ENCODE measurements at regions not wholly inside any gene's neighbourhood (a gene's known extent, or its start where the extent isn't known, plus 50 kb on each side); places are given as distances from the start of the nearest gene placed in this dataset.

DNA sequence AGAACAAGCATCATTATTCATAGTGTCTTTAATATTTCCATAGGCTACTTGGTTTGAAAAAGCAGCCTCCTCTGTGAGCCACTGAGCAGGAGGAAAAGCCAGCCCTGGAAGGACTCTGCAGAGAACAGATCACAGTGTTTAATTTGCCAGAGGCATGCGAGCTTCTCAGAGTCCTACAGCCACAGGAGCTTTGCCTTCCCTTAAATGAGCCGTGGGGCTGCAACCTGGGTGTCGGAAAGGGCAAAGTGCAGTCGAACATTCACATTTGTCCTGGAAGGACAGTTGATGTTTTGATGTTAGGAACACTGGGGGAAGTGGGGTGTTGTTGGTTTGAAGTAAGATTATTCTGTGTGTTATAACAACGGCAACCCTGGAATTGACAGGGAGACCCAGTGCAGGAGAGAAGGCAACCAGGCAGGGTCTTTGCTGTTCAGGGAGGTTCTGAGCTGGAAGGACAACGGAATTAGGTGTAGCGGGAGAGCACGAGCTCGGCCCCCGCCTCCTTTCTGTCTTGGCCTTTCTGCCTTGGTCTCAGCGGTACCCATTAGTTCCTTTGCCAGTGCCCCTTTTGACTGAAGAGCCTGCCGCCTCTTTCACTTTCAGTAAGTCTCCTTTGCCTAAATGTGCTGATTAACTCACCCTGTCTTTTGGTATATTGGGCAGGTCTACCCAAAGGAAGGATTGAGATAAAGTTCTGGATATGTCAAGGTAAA is 192.3 kb upstream of the PITRM1 start:
- DNase-seq (ENCODE audit: extremely low read depth, low read depth): no peak

GRCh38 chr10:3363311-3364045 is 190.9 kb upstream of the PITRM1 start:
- DNase-seq (ENCODE audit: extremely low read depth, low read depth): no peak

GRCh38 chr10:3362394-3362793 is 189.8 kb upstream of the PITRM1 start:
- DNase-seq (ENCODE audit: extremely low read depth, low read depth): no peak

DNA sequence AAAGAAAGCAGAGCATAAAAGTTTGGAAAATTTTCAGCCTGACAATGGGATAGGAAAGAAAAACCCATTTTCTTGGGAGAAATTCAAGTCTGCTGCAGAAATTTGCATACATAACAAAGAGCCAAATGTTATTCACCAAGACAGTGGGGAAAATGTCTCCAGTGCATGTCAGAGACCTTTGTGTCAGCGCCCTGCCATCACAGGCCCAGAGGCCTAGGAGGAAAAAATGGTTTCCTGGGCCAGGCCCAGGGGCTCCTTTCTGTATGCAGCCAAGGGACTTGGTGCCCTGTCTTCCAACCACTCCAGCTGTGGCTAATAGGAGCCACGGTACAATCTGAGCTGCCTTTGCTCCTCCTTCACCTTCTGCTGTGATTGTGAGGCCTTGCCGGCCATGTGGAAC is 189.1 kb upstream of the PITRM1 start:
- no peak for DNase-seq (ENCODE audit: extremely low read depth, low read depth)

GRCh38 chr10:3357737-3358136 is 185.2 kb upstream of the PITRM1 start:
- no peak for DNase-seq (ENCODE audit: extremely low read depth, low read depth)

DNA sequence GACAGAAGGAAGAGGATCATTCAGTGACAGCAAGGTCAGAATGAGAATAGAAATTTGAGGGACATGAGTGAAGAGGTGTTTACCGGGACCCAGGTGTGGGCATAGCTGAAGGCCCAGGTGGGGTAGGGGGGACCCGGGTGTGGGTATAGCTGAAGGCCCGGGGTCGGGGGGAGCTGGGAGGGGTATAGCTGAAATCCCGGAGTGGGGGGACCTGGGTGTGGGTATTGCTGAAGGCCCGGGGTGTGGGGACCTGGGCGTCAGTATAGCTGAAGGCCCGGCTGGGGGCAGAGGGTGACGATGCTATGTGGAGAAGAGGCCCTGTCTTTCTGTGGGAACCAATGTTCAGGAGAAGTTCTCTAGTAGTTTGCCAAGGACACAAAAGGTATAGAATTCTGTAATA is 183.0 kb upstream of the PITRM1 start:
- no peak for DNase-seq (ENCODE audit: extremely low read depth, low read depth)

DNA sequence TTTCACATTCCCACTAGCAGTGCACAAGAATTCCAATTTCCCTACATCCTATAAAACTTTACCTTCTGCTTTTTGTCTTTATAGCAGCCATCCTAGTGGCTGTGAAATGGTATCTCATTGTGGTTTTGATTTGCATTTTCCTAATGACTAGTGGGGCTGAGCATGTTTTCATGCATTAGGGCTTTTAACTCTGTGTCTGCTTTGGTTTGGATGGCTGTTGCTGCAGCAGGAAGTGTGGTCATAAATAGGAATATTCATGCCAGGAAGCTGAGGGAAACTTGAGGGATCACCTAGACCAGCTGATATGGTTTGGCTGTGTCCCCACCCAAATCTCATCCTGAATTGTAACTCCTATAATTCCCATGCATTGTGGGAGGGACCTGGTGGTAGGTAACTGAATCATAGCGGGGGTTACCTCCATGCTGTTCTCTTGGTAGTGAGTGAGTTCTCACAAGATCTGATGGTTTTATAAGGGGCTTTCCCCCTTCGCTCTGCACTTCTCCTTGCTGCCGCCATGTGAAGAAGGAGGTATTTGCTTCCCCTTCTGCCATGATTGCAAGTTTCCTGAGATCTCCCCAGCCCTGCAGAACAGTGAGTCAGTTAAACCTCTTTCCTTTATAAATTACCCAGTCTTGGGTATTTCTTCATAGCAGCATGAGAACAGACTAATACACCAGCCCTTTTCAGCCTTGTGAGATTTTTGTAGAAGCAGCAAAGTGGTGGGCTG is 181.8 kb upstream of the PITRM1 start:
- no peak for DNase-seq (ENCODE audit: extremely low read depth, low read depth)

GRCh38 chr10:3353235-3353634 is 180.7 kb upstream of the PITRM1 start:
- no peak for DNase-seq (ENCODE audit: extremely low read depth, low read depth)

- no peak for DNase-seq (ENCODE audit: extremely low read depth, low read depth)
Observed at GRCh38 chr10:3350617-3351258, 178.2 kb upstream of the PITRM1 start.

GRCh38 chr10:3350205-3350604 is 177.6 kb upstream of the PITRM1 start:
- no peak for DNase-seq (ENCODE audit: extremely low read depth, low read depth)

DNA sequence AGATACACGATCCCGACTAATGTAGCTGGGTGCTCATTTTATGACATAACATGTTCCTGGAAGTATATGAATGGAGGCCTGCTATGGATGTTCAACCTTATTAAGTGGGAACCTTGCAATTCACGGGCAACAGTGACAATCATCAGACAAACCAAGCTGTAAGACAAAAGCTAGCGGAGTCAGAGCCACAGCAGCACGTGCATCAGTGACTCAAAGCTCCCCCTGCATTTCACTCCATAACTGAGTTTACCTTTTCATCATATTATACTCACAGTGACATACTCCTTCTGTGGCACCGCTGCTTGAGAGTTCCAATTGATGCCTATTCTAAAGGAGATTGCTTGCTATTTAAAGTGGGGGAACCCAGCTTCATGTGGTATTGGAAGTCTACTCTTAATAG is 176.0 kb upstream of the PITRM1 start:
- no peak for DNase-seq (ENCODE audit: extremely low read depth, low read depth)

DNA sequence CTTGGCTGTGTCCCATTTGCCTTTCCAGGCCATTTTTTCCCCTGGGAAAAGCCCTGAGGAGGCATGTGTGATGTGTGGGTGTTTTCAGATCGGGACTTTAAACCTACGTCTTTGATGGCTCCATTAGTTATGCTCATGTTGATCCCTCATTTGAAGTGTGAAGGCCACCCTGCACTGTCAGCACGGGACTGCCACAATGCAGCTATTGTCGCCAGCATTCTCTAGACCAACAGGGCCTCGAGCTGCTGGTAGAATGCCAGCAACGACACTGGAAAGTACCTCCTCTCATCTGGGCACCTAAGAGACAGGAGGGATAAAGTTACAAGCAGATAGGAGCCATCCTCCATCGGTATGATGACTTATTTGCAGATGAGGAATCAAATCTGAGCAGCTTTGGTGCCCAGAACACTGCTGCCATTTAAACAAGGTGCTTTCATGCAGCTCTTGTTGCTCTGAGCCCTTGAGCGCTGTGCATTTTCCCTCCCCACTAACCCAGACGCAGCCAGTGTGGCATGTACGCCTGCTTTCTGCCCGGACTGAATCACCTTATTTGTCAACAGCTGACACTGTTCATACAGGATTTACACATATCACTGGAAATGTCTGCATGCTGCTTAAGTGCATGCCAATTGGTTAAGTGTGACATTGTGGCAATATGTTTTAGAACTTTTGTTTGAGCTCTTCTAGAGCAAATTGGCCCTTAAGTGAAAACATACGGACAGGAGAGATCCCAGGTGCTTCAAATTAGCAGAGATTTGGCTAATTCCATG is 175.0 kb upstream of the PITRM1 start:
- DNase-seq (ENCODE audit: extremely low read depth, low read depth): no peak

DNA sequence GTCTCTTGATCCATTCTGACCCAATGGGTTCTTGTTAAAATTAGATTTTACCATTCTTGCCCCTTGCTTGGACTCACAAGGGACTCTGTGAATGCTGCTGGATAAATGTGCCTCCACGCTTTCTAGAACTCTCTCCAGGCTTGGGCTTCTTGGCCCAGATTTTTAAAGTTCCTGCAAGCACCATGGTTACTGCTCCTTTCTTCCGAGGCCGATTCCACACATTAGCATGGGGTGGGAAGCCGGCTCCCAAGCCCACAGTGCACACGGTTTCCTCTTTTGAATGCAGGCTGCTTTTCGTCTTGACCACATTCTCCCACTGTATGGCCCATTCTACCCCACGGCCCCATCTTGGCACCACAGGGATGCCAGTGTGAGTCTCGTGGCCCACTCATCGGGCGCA is 174.3 kb upstream of the PITRM1 start:
- DNase-seq (ENCODE audit: extremely low read depth, low read depth): no peak

- DNase-seq (ENCODE audit: extremely low read depth, low read depth): no peak
Observed at GRCh38 chr10:3342771-3343170, 170.2 kb upstream of the PITRM1 start.

- DNase-seq (ENCODE audit: extremely low read depth, low read depth): no peak
Observed at GRCh38 chr10:3340127-3340730, 167.6 kb upstream of the PITRM1 start.

GRCh38 chr10:3339531-3339950 is 167.0 kb upstream of the PITRM1 start:
- DNase-seq (ENCODE audit: extremely low read depth, low read depth): no peak

- no peak for DNase-seq (ENCODE audit: extremely low read depth, low read depth)
Observed at GRCh38 chr10:3339121-3339520, 166.5 kb upstream of the PITRM1 start.

DNA sequence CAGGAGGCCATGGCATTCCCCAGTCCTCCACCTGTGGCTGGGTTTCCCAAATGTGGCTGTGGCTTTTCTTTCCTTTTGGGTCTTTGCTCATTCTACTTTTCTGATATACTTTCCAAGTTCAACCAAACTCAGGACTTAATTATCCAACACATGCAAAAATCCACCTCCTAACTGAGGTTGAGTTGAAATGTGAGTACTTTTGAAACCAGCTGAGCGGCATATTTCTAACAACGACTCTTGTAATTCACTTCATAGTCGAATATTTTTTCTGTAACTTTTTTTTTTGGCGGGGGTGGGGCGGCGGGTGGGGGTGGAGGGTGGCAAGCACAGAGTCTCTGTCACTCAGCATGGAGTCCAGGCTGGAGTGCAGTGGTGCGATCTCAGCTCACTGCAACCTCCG is 165.2 kb upstream of the PITRM1 start:
- no peak for DNase-seq (ENCODE audit: extremely low read depth, low read depth)

- DNase-seq (ENCODE audit: extremely low read depth, low read depth): no peak
Observed at GRCh38 chr10:3336673-3337293, 164.2 kb upstream of the PITRM1 start.

GRCh38 chr10:3333426-3333825 is 160.8 kb upstream of the PITRM1 start:
- no peak for DNase-seq (ENCODE audit: extremely low read depth, low read depth)
